ENCODE measurements at regions not wholly inside any gene's neighbourhood (a gene's known extent, or its start where the extent isn't known, plus 50 kb on each side); places are given as distances from the start of the nearest gene placed in this dataset.

DNA sequence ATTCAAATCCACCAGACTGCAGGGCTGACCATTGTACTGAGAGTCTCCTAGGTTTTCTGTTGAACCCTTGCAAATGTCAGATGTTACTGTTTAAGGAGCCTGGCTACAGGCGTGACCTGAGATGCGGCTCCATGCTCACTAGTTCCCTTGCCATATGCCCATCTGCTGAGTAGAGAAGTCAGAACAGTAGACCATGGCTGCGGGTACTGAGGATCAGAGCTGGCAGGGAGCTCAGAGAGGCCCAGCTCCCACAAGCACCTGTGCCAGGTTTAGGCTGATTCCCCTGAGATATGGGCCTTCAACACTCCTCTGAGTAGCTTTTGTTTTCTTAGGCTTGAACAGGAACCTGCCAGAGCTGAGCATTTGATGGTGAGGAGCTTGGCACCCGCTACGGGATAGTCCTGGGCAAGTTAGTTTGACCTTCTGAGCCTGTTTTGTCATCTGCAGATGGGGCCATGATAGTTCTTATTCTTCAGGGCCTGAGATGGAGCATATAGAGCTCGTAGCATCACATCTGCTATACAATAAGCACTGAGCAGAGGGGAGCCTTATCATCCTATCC is 83.7 kb downstream of the BOD1 start:
- no peak overlapping the region for H3K4me3 ChIP-seq
- H3K27ac ChIP-seq = no peak overlapping the region
- H3K9me3 ChIP-seq = no peaks in the 10 kb centered on the region
- no peak for DNase-seq
- no peaks in the 10 kb centered on the region for H3K27me3 ChIP-seq
- no peak for TF ChIP-seq CTCF (IDR thresholded peaks at IDR 0.05)
- no peak for TF ChIP-seq POLR2A (IDR thresholded peaks at IDR 0.05)
- no peaks in the 10 kb centered on the region for H3K36me3 ChIP-seq
- no peaks in the 10 kb centered on the region for H3K4me1 ChIP-seq

GRCh38 chr5:173531863-173532262 is 84.6 kb downstream of the BOD1 start:
- DNase-seq = no peak
- Histone ChIP-seq H3K27ac (no peak overlapping the region), H3K4me1 (no peaks in the 10 kb centered on the region), H3K4me3 (no peak overlapping the region), H3K36me3 (no peaks in the 10 kb centered on the region), H3K9me3 (no peaks in the 10 kb centered on the region), H3K27me3 (no peaks in the 10 kb centered on the region)
- TF ChIP-seq POLR2A (IDR thresholded peaks at IDR 0.05) = no peak
- TF ChIP-seq CTCF (IDR thresholded peaks at IDR 0.05) = no peak

GRCh38 chr5:173530547-173530946 is 85.9 kb downstream of the BOD1 start:
- no peaks in the 10 kb centered on the region for H3K4me1 ChIP-seq
- no peaks in the 10 kb centered on the region for H3K9me3 ChIP-seq
- H3K4me3 ChIP-seq = no peak overlapping the region
- no peaks in the 10 kb centered on the region for H3K36me3 ChIP-seq
- TF ChIP-seq CTCF (IDR thresholded peaks at IDR 0.05) = no peak
- no peak for TF ChIP-seq POLR2A (IDR thresholded peaks at IDR 0.05)
- H3K27ac ChIP-seq = no peak overlapping the region
- no peaks in the 10 kb centered on the region for H3K27me3 ChIP-seq
- DNase-seq = no peak

DNA sequence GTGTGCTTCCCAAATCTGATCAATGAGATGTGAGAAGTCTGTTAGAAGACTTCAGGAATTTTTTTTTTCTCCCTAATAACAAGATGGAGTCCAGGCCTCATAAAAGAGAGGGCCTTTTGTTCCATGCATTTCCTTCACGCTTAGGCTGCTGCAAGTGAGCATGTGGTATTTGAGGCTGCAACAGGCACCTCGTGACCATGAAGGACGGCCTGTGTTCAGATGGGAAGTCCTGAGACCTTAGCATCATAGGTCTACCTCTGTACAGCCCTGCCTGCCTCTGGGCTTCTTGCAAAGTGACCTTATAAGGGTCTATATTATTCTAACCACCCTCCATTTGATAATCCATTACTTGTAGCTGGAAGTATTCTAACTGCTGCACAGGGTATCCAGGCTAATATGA is 86.6 kb downstream of the BOD1 start:
- no peak for TF ChIP-seq CTCF (IDR thresholded peaks at IDR 0.05)
- TF ChIP-seq POLR2A (IDR thresholded peaks at IDR 0.05) = no peak
- Histone ChIP-seq H3K4me3 (no peak overlapping the region), H3K9me3 (no peaks in the 10 kb centered on the region), H3K27me3 (no peaks in the 10 kb centered on the region), H3K4me1 (no peaks in the 10 kb centered on the region), H3K36me3 (no peaks in the 10 kb centered on the region), H3K27ac (no peak overlapping the region)
- no peak for DNase-seq

GRCh38 chr5:173527671-173528070 is 88.8 kb downstream of the BOD1 start:
- H3K4me1 ChIP-seq = no peaks in the 10 kb centered on the region
- no peak for DNase-seq
- no peak overlapping the region for H3K27ac ChIP-seq
- no peaks in the 10 kb centered on the region for H3K9me3 ChIP-seq
- H3K4me3 ChIP-seq = no peak overlapping the region
- no peaks in the 10 kb centered on the region for H3K27me3 ChIP-seq
- TF ChIP-seq POLR2A (IDR thresholded peaks at IDR 0.05) = no peak
- TF ChIP-seq CTCF (IDR thresholded peaks at IDR 0.05) = no peak
- no peaks in the 10 kb centered on the region for H3K36me3 ChIP-seq

GRCh38 chr5:173524136-173524535 is 92.3 kb downstream of the BOD1 start:
- no peaks in the 10 kb centered on the region for H3K27me3 ChIP-seq
- no peaks in the 10 kb centered on the region for H3K9me3 ChIP-seq
- no peak overlapping the region for H3K27ac ChIP-seq
- H3K4me3 ChIP-seq = no peak overlapping the region
- DNase-seq = no peak
- H3K36me3 ChIP-seq = no peaks in the 10 kb centered on the region
- no peaks in the 10 kb centered on the region for H3K4me1 ChIP-seq
- no peak for TF ChIP-seq CTCF (IDR thresholded peaks at IDR 0.05)
- no peak for TF ChIP-seq POLR2A (IDR thresholded peaks at IDR 0.05)
